Mesodermal cell (in vitro differentiated cells): ENCODE measurements at regions not wholly inside any gene's neighbourhood (a gene's known extent, or its start where the extent isn't known, plus 50 kb on each side); places are given as distances from the start of the nearest gene placed in this dataset.
"Not testable (repeated sequence)": the region's sequence is repeated elsewhere in the genome, so short reads cannot be mapped to it uniquely, and the experiment has no call there.

Experiments
- H3K27ac ChIP-seq: 2 replicates; pipeline ENCODE4 v1.7.0; 2013; ENCODE audit warnings: mild to moderate bottlenecking, low read depth, low read length, moderate library complexity; ENCODE audit not compliant: severe bottlenecking
- H3K36me3 ChIP-seq: 2 replicates; pipeline ENCODE4 v1.7.1; 2013; ENCODE audit warnings: mild to moderate bottlenecking, low read length, moderate library complexity; ENCODE audit not compliant: control insufficient read depth, insufficient read depth
- H3K4me1 ChIP-seq: one replicate; pipeline ENCODE4 v1.7.1; 2013; ENCODE audit warnings: mild to moderate bottlenecking, low read length; ENCODE audit not compliant: insufficient read depth, control insufficient read depth, poor library complexity, severe bottlenecking
- H3K4me3 ChIP-seq: 2 replicates; pipeline ENCODE4 v1.7.0; 2013; ENCODE audit warnings: low read length, control low read depth, mild to moderate bottlenecking; ENCODE audit not compliant: insufficient read depth, poor library complexity, severe bottlenecking; ENCODE audit errors: extremely low read depth
- H3K9me3 ChIP-seq: 2 replicates; pipeline ENCODE4 v1.7.1; 2013; ENCODE audit warnings: mild to moderate bottlenecking, low read length, moderate library complexity; ENCODE audit not compliant: control insufficient read depth
- WGBS, 2 experiments: methylation state at CpG; one replicate each; pipeline ENCODE4 v1.1.5; 2013; ENCODE audit warnings: missing lambda C conversion rate in 2 of 2; ENCODE audit not compliant: insufficient coverage in 2 of 2; 5-methylcytosine and 5-hydroxymethylcytosine counted together

GRCh38 chr9:85344901-85345300 lies 396.9 kb downstream of the AGTPBP1 start:
- no peaks in the 10 kb centered on the region for H3K4me1 ChIP-seq
- no peaks in the 10 kb centered on the region for H3K9me3 ChIP-seq
- H3K36me3 ChIP-seq = no peaks in the 10 kb centered on the region
- no peak overlapping the region for H3K27ac ChIP-seq
- H3K4me3 ChIP-seq = no peak overlapping the region
- WGBS, 2 experiments = 93 to 95% methylated on average over 4 of the region's 4 CpGs

GRCh38 chr9:85339338-85339737 lies 402.4 kb downstream of the AGTPBP1 start:
- H3K36me3 ChIP-seq = no peaks in the 10 kb centered on the region
- WGBS, 2 experiments = 100% methylated on average over 1 of the region's 2 CpGs; no CpG with 5 or more reads in 1 of the 2 experiments

DNA sequence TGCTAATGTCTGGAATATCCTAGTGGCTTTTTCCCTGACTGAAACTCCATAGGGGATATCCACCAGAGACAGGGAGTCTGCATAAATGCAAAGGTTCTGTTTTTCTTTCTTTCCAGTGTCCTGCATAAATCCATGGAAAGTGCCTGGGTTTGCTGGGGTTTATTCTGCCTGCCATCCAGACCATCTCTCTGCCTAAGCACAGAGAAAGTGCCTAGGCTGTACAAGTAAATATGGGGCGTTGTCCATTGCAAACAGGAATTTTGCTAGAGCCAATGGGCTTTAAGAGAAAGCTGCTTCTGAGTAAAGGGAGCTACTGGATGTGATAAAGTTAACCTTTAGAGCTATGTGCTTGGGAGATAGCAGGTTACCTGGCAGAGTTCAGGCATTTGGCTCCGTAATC lies 407.5 kb downstream of the AGTPBP1 start:
- Histone ChIP-seq H3K4me3 (no peak overlapping the region), H3K36me3 (no peaks in the 10 kb centered on the region), H3K27ac (no peak overlapping the region), H3K9me3 (no peaks in the 10 kb centered on the region), H3K4me1 (no peaks in the 10 kb centered on the region)
- 89 to 100% methylated on average over 2 of the region's 2 CpGs for WGBS, 2 experiments

More at GRCh38 chr9:85339338-85339737, 402.4 kb downstream of the AGTPBP1 start:
- no peak overlapping the region for H3K4me3 ChIP-seq
- H3K27ac ChIP-seq = no peak overlapping the region
- no peaks in the 10 kb centered on the region for H3K4me1 ChIP-seq
- H3K9me3 ChIP-seq = no peaks in the 10 kb centered on the region

GRCh38 chr9:85332487-85332886 lies 409.3 kb downstream of the AGTPBP1 start:
- no peak overlapping the region for H3K27ac ChIP-seq
- H3K4me3 ChIP-seq = no peak overlapping the region
- no peaks in the 10 kb centered on the region for H3K36me3 ChIP-seq
- no peaks in the 10 kb centered on the region for H3K9me3 ChIP-seq
- H3K4me1 ChIP-seq = no peaks in the 10 kb centered on the region
- WGBS, 2 experiments = 34 to 66% methylated on average over 3 to 4 of the region's 4 CpGs

- WGBS, 2 experiments = no CpG with 5 or more reads among the region's 1 CpG
- no peaks in the 10 kb centered on the region for H3K9me3 ChIP-seq
- H3K4me3 ChIP-seq = no peak overlapping the region
- no peaks in the 10 kb centered on the region for H3K4me1 ChIP-seq
- H3K27ac ChIP-seq = peak overlapping the region; percentile 49
- H3K36me3 ChIP-seq = no peaks in the 10 kb centered on the region
These were observed 410.1 kb downstream of the AGTPBP1 start for GRCh38 chr9:85331626-85332025.

DNA sequence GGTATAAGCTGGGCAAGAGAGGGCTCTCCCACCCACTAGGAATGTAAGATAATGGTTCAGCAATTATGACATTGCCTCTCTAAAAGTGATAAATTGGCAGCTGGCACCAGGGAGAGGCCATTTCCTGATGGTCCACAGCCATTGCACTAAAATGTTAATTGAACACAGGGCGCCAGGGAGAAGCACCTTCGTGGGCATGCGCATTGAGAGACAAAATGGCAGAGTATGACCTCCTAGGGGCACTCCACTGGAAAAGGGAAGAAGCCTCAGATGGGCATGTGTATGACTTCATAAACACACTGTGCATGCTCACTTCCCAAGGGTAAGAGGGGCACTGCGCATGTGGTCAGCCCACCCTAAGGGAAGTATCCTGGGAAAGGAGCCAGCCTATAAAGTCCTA lies 419.2 kb downstream of the AGTPBP1 start:
- H3K36me3 ChIP-seq = no peaks in the 10 kb centered on the region
- H3K4me3 ChIP-seq = no peak overlapping the region
- no peak overlapping the region for H3K27ac ChIP-seq
- H3K4me1 ChIP-seq = no peaks in the 10 kb centered on the region
- H3K9me3 ChIP-seq = peaks cover 7% of the 10 kb centered on the region
- WGBS, 2 experiments = 50 to 95% methylated on average over 2 to 3 of the region's 4 CpGs

GRCh38 chr9:85321561-85321960 lies 420.2 kb downstream of the AGTPBP1 start:
- Histone ChIP-seq H3K36me3 (no peaks in the 10 kb centered on the region), H3K4me1 (no peaks in the 10 kb centered on the region), H3K9me3 (peaks cover 7% of the 10 kb centered on the region), H3K27ac (no peak overlapping the region), H3K4me3 (no peak overlapping the region)
- WGBS, 2 experiments = 75 to 79% methylated on average over 2 to 4 of the region's 5 CpGs

- H3K36me3 ChIP-seq = no peaks in the 10 kb centered on the region
- no peak overlapping the region for H3K4me3 ChIP-seq
- H3K4me1 ChIP-seq = no peaks in the 10 kb centered on the region
- no peak overlapping the region for H3K27ac ChIP-seq
- peaks cover 11% of the 10 kb centered on the region for H3K9me3 ChIP-seq
- no CpG with 5 or more reads among the region's 2 CpGs for WGBS, 2 experiments
These were observed 421.7 kb downstream of the AGTPBP1 start for GRCh38 chr9:85319936-85320656.

DNA sequence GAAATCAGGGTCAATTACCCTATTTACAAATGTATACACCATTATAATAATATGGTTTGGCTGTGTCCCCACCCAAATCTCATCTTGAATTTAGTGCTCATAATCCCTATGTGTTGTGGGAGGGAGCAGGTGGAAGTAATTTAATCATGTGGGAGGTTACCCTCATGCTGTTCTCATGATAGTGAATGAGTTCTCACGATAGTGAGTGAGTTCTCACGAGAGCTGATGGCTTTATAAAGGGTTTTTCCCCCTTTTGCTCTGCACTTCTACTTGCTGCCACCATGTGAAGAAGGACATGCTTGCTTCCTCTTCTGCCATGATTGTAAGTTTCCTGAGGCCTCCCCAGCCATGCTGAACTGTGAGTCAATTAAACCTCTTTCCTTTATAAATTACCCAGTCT lies 426.2 kb downstream of the AGTPBP1 start:
- H3K27ac ChIP-seq, H3K4me1 ChIP-seq, H3K4me3 ChIP-seq, H3K36me3 ChIP-seq: not testable (repeated sequence)
- H3K9me3 ChIP-seq = peaks cover 15% of the 10 kb centered on the region
- 100% methylated on average over 1 of the region's 2 CpGs; no CpG with 5 or more reads in 1 of the 2 experiments for WGBS, 2 experiments

GRCh38 chr9:85310573-85310972 lies 431.2 kb downstream of the AGTPBP1 start:
- Histone ChIP-seq H3K4me3 (no peak overlapping the region), H3K9me3 (peaks cover 8% of the 10 kb centered on the region)

GRCh38 chr9:85303757-85304134 lies 438.0 kb downstream of the AGTPBP1 start:
- H3K36me3 ChIP-seq = no peaks in the 10 kb centered on the region
- H3K9me3 ChIP-seq = no peaks in the 10 kb centered on the region
- no peak overlapping the region for H3K4me3 ChIP-seq
- no peaks in the 10 kb centered on the region for H3K4me1 ChIP-seq
- WGBS, 2 experiments = 66 to 94% methylated on average over 2 to 3 of the region's 4 CpGs
- no peak overlapping the region for H3K27ac ChIP-seq

More at GRCh38 chr9:85310573-85310972, 431.2 kb downstream of the AGTPBP1 start:
- Histone ChIP-seq H3K4me1 (no peaks in the 10 kb centered on the region), H3K27ac (no peak overlapping the region), H3K36me3 (no peaks in the 10 kb centered on the region)
